ENCODE measurements at regions not wholly inside any gene's neighbourhood (a gene's known extent, or its start where the extent isn't known, plus 50 kb on each side); places are given as distances from the start of the nearest gene placed in this dataset.
"Not testable (repeated sequence)": the region's sequence is repeated elsewhere in the genome, so short reads cannot be mapped to it uniquely, and the experiment has no call there.

GRCh38 chr5:135262364-135262763, 136.7 kb downstream of the MACROH2A1 start:
- peaks cover 3 to 19% of the 10 kb centered on the region in 2 donors for H3K27me3 Mint-ChIP-seq
- Histone ChIP-seq H3K27me3 (replicated peaks in 1 of 2; ENCODE audit: control insufficient read depth in 2 of 2, extremely low read depth in 1 of 2, insufficient read depth in 2 of 2, low read length in 1 of 2) (peaks cover 0 to 10% of the 10 kb centered on the region in 2 experiments), H3K4me1 (ENCODE audit: control insufficient read depth in 1 of 2, extremely low read depth in 1 of 2, insufficient read depth in 2 of 2, low read length in 2 of 2) (no peaks in the 10 kb centered on the region), H3K27ac (ENCODE audit: low read length) (no peak overlapping the region), H3K9me3 (no peaks in the 10 kb centered on the region), H3K4me3 (ENCODE audit: control insufficient read depth in 1 of 2, extremely low read depth in 1 of 2, low read length in 1 of 2) (no peak overlapping the region), H3K36me3 (ENCODE audit: control insufficient read depth in 2 of 2, extremely low read depth in 1 of 2, insufficient read depth in 1 of 2, low read length in 1 of 2) (no peaks in the 10 kb centered on the region)
- no peaks in the 10 kb centered on the region for H3K4me1 Mint-ChIP-seq
- H3K9me3 Mint-ChIP-seq: peaks cover 3 to 9% (median 7%) of the 10 kb centered on the region in 3 donors
- no peak overlapping the region for H3K27ac Mint-ChIP-seq
- H3K36me3 Mint-ChIP-seq: no peaks in the 10 kb centered on the region
- ChIA-PET POLR2A (no interaction called here), CTCF (no interaction called here)
- DNase-seq (no peak), ATAC-seq (replicated peaks in 1 of 4) (no peak)
- 100% methylated on average over 1 of the region's 5 CpGs for WGBS (ENCODE audit: insufficient coverage)
- H3K4me3 Mint-ChIP-seq: no peak overlapping the region

GRCh38 chr5:135260108-135260507, 138.9 kb downstream of the MACROH2A1 start:
- H3K9me3 ChIP-seq; DNase-seq; H3K4me3 Mint-ChIP-seq; H3K27me3 ChIP-seq (replicated peaks in 1 of 2; ENCODE audit: control insufficient read depth in 2 of 2, extremely low read depth in 1 of 2, insufficient read depth in 2 of 2, low read length in 1 of 2); H3K36me3 Mint-ChIP-seq; H3K27ac Mint-ChIP-seq; H3K9me3 Mint-ChIP-seq; H3K4me3 ChIP-seq (ENCODE audit: control insufficient read depth in 1 of 2, extremely low read depth in 1 of 2, low read length in 1 of 2); H3K4me1 ChIP-seq (ENCODE audit: control insufficient read depth in 1 of 2, extremely low read depth in 1 of 2, insufficient read depth in 2 of 2, low read length in 2 of 2); H3K27ac ChIP-seq (ENCODE audit: low read length); H3K4me1 Mint-ChIP-seq; CTCF ChIA-PET; POLR2A ChIA-PET; ATAC-seq (replicated peaks in 1 of 4); H3K36me3 ChIP-seq (ENCODE audit: control insufficient read depth in 2 of 2, extremely low read depth in 1 of 2, insufficient read depth in 1 of 2, low read length in 1 of 2): not testable (repeated sequence)
- H3K27me3 Mint-ChIP-seq: peaks cover 0 to 11% of the 10 kb centered on the region in 2 donors

- Histone ChIP-seq H3K4me3 (ENCODE audit: control insufficient read depth in 1 of 2, extremely low read depth in 1 of 2, low read length in 1 of 2) (no peak overlapping the region), H3K4me1 (ENCODE audit: control insufficient read depth in 1 of 2, extremely low read depth in 1 of 2, insufficient read depth in 2 of 2, low read length in 2 of 2) (no peaks in the 10 kb centered on the region), H3K27ac (ENCODE audit: low read length) (no peak overlapping the region), H3K9me3 (no peaks in the 10 kb centered on the region), H3K27me3 (replicated peaks in 1 of 2; ENCODE audit: control insufficient read depth in 2 of 2, extremely low read depth in 1 of 2, insufficient read depth in 2 of 2, low read length in 1 of 2) (peaks cover 0 to 6% of the 10 kb centered on the region in 2 experiments), H3K36me3 (ENCODE audit: control insufficient read depth in 2 of 2, extremely low read depth in 1 of 2, insufficient read depth in 1 of 2, low read length in 1 of 2) (no peaks in the 10 kb centered on the region)
- ChIA-PET POLR2A (no interaction called here), CTCF (no interaction called here)
- peaks cover 3 to 7% (median 7%) of the 10 kb centered on the region in 3 donors for H3K9me3 Mint-ChIP-seq
- DNase-seq (no peak), ATAC-seq (replicated peaks in 1 of 4) (no peak)
- 77% methylated on average over 3 of the region's 4 CpGs for WGBS (ENCODE audit: insufficient coverage)
- no peak overlapping the region for H3K27ac Mint-ChIP-seq
- H3K36me3 Mint-ChIP-seq: no peaks in the 10 kb centered on the region
- peaks cover 0 to 7% of the 10 kb centered on the region in 2 donors for H3K27me3 Mint-ChIP-seq
- H3K4me1 Mint-ChIP-seq: no peaks in the 10 kb centered on the region
- H3K4me3 Mint-ChIP-seq: no peak overlapping the region
Measured at GRCh38 chr5:135255461-135256178, 143.4 kb downstream of the MACROH2A1 start.

DNA sequence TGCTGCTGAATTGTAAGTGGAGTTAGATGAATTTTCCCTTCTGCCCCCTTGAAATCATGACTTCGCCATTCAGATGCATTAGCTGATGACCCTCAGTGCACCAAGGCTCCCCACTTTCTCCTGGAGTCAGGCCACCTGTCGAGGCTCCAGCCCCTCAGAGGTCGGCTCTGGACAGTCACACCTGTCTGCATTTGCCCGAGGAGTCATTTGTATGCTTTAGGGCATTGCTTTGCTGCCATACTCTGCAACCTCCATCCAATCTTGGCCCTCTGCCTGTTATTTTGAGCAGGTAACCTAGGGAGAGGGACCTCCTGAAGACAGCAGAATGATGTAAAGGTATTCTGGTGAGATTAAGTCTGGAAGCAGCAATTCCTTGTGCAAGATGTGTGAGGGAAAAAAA, 144.8 kb downstream of the MACROH2A1 start:
- CTCF ChIA-PET: no interaction called here
- POLR2A ChIA-PET: no interaction called here
- no peak overlapping the region for H3K27ac ChIP-seq (ENCODE audit: low read length)
- H3K27me3 Mint-ChIP-seq: peaks cover 0 to 5% of the 10 kb centered on the region in 2 donors
- no CpG with 5 or more reads among the region's 4 CpGs for WGBS (ENCODE audit: insufficient coverage)
- H3K4me3 Mint-ChIP-seq: no peak overlapping the region
- no peaks in the 10 kb centered on the region for H3K36me3 ChIP-seq (ENCODE audit: control insufficient read depth in 2 of 2, extremely low read depth in 1 of 2, insufficient read depth in 1 of 2, low read length in 1 of 2)
- H3K36me3 Mint-ChIP-seq: no peaks in the 10 kb centered on the region
- H3K9me3 Mint-ChIP-seq: no peaks in the 10 kb centered on the region
- H3K4me3 ChIP-seq (ENCODE audit: control insufficient read depth in 1 of 2, extremely low read depth in 1 of 2, low read length in 1 of 2): no peak overlapping the region
- ATAC-seq (replicated peaks in 1 of 4) (no peak), DNase-seq (no peak)
- H3K27ac Mint-ChIP-seq: no peak overlapping the region
- H3K9me3 ChIP-seq: no peaks in the 10 kb centered on the region
- peaks cover 0 to 6% of the 10 kb centered on the region in 2 experiments for H3K27me3 ChIP-seq (replicated peaks in 1 of 2; ENCODE audit: control insufficient read depth in 2 of 2, extremely low read depth in 1 of 2, insufficient read depth in 2 of 2, low read length in 1 of 2)
- no peaks in the 10 kb centered on the region for H3K4me1 ChIP-seq (ENCODE audit: control insufficient read depth in 1 of 2, extremely low read depth in 1 of 2, insufficient read depth in 2 of 2, low read length in 2 of 2)
- H3K4me1 Mint-ChIP-seq: no peaks in the 10 kb centered on the region

DNA sequence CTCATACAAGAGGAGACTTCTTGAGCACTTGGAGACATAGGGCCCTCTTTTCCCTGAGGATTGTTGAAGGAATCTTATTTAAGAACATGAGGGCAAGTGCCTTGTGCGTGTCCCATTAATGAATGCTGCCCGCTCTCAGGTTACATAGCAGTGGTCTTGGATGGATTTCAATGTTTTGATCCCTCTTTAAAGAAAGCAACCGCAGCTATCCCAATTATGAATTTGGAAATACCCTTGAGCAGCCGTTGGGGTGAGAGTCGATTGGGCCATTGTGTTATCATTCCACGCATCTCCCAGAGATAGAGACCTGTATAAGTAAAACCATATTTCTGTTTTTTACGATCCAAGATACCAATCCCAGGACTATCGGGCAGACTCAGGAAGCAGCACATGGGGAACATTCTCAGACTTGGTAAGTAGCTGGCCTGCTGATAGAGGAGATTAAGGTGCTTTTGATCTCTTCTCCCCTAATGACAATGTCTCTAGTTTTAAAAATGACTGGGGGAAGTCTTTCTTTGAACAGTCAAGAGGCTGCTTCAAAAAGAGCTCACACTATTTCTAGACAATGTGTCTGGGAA, 145.3 kb downstream of the MACROH2A1 start:
- no peaks in the 10 kb centered on the region for H3K36me3 Mint-ChIP-seq
- no peaks in the 10 kb centered on the region for H3K9me3 Mint-ChIP-seq
- no peak for DNase-seq
- peaks cover 0 to 6% of the 10 kb centered on the region in 2 experiments for H3K27me3 ChIP-seq (replicated peaks in 1 of 2; ENCODE audit: control insufficient read depth in 2 of 2, extremely low read depth in 1 of 2, insufficient read depth in 2 of 2, low read length in 1 of 2)
- no peak overlapping the region for H3K4me3 Mint-ChIP-seq
- no peaks in the 10 kb centered on the region for H3K4me1 Mint-ChIP-seq
- no peak overlapping the region for H3K27ac Mint-ChIP-seq
- POLR2A ChIA-PET: no interaction called here
- H3K27ac ChIP-seq (ENCODE audit: low read length): no peak overlapping the region
- WGBS (ENCODE audit: insufficient coverage): no CpG with 5 or more reads among the region's 8 CpGs
- H3K4me3 ChIP-seq (ENCODE audit: control insufficient read depth in 1 of 2, extremely low read depth in 1 of 2, low read length in 1 of 2): no peak overlapping the region
- CTCF ChIA-PET: no interaction called here
- no peaks in the 10 kb centered on the region for H3K9me3 ChIP-seq
- no peaks in the 10 kb centered on the region for H3K36me3 ChIP-seq (ENCODE audit: control insufficient read depth in 2 of 2, extremely low read depth in 1 of 2, insufficient read depth in 1 of 2, low read length in 1 of 2)
- ATAC-seq (replicated peaks in 1 of 4): no peak
- peaks cover 0 to 5% of the 10 kb centered on the region in 2 donors for H3K27me3 Mint-ChIP-seq
- H3K4me1 ChIP-seq (ENCODE audit: control insufficient read depth in 1 of 2, extremely low read depth in 1 of 2, insufficient read depth in 2 of 2, low read length in 2 of 2): no peaks in the 10 kb centered on the region

GRCh38 chr5:135251093-135251492, 147.9 kb downstream of the MACROH2A1 start:
- no peaks in the 10 kb centered on the region for H3K36me3 Mint-ChIP-seq
- H3K4me3 Mint-ChIP-seq: no peak overlapping the region
- ChIA-PET POLR2A (no interaction called here), CTCF (no interaction called here)
- H3K27ac Mint-ChIP-seq: no peak overlapping the region
- Histone ChIP-seq H3K27ac (ENCODE audit: low read length) (no peak overlapping the region), H3K9me3 (no peaks in the 10 kb centered on the region), H3K36me3 (ENCODE audit: control insufficient read depth in 2 of 2, extremely low read depth in 1 of 2, insufficient read depth in 1 of 2, low read length in 1 of 2) (no peaks in the 10 kb centered on the region), H3K27me3 (replicated peaks in 1 of 2; ENCODE audit: control insufficient read depth in 2 of 2, extremely low read depth in 1 of 2, insufficient read depth in 2 of 2, low read length in 1 of 2) (peaks cover 0 to 15% of the 10 kb centered on the region in 2 experiments), H3K4me3 (ENCODE audit: control insufficient read depth in 1 of 2, extremely low read depth in 1 of 2, low read length in 1 of 2) (no peak overlapping the region), H3K4me1 (ENCODE audit: control insufficient read depth in 1 of 2, extremely low read depth in 1 of 2, insufficient read depth in 2 of 2, low read length in 2 of 2) (no peaks in the 10 kb centered on the region)
- H3K9me3 Mint-ChIP-seq: no peaks in the 10 kb centered on the region
- DNase-seq (peak in 1 of 35 experiments; percentile 5), ATAC-seq (replicated peaks in 1 of 4) (no peak)
- H3K4me1 Mint-ChIP-seq: no peaks in the 10 kb centered on the region
- 96% methylated on average over 7 of the region's 8 CpGs for WGBS (ENCODE audit: insufficient coverage)
- H3K27me3 Mint-ChIP-seq: peaks cover 0 to 5% of the 10 kb centered on the region in 2 donors
